ENCODE measurements at regions not wholly inside any gene's neighbourhood (a gene's known extent, or its start where the extent isn't known, plus 50 kb on each side); places are given as distances from the start of the nearest gene placed in this dataset.

- no peak for TF ChIP-seq CTCF (IDR thresholded peaks at IDR 0.05)
- no peak for TF ChIP-seq POLR2A (IDR thresholded peaks at IDR 0.05)
- no peak for TF ChIP-seq POLR2AphosphoS5 (IDR thresholded peaks at IDR 0.05)
Measured at GRCh38 chr13:63285426-63285825, 1869.8 kb upstream of the PCDH20 start.

All from prostate gland (tissue), 2 donors.